GM18508 (cell line): ENCODE measurements at regions not wholly inside any gene's neighbourhood (a gene's known extent, or its start where the extent isn't known, plus 50 kb on each side); places are given as distances from the start of the nearest gene placed in this dataset.

ENCODE experiments used
- ATAC-seq: cut with Tn5 transposase; IDR thresholded peaks from one replicate; pipeline ENCODE4 v1.9.1; 2021; ENCODE audit warnings: moderate number of reproducible peaks; ENCODE audit not compliant: insufficient read depth, unreplicated experiment

DNA sequence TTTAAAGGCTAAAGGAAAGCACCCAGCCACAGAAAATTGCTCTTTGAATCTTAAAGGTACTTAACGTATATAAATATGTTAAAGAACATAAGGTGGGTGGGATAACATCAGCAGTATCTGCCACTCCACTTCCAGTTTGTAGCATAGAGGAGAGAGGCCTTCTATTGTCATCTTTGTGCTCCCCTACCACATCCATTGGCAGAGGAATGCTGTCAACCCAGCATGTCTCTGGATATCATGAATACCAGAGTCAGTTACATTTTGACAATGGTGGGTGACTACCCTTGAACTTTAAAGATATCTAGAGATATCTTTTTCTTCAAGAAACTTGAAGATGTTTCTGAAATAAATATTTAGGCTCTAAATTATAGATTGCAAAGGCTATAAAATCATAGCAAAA, 283.2 kb upstream of the LRRC7 start:
- no peak for ATAC-seq

GRCh38 chr1:69288416-69288815, 279.3 kb upstream of the LRRC7 start:
- ATAC-seq: no peak

DNA sequence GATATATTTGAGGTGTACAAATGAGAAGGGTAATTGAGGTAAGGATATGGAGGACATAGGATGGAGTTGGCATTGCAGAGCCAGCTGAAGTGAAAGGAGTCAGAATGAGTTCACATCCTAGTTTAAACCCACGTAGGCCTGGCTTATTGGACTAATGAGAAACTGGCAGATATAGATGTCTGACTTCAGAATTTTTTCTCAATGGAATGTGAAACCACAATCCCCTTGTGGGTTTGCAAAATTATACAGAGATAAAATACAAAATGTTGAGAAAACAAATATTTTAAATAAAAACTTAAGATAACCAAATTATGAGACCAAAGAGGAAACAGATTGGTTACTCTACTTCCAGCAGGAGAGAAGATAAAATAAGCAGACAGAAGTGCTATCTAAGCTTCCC, 277.4 kb upstream of the LRRC7 start:
- ATAC-seq: no peak

DNA sequence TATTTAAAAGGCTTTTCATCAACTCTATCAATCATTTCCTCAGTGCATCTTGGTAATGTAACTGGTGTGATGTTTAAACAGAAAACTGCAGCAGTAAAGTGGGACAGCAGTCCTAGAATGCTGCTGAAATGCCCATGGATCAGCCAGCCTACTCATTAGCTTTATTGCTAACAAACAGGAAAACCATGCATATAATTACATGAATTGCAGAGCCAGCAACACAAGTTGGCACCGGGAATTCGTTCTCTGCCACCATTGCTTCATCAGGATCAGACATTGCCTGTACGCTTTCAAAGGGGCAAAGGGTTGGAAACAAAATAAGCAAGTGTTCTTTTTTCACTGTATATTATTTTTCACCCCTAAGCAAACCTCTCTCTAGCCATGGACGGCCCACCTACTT, 276.2 kb upstream of the LRRC7 start:
- no peak for ATAC-seq

DNA sequence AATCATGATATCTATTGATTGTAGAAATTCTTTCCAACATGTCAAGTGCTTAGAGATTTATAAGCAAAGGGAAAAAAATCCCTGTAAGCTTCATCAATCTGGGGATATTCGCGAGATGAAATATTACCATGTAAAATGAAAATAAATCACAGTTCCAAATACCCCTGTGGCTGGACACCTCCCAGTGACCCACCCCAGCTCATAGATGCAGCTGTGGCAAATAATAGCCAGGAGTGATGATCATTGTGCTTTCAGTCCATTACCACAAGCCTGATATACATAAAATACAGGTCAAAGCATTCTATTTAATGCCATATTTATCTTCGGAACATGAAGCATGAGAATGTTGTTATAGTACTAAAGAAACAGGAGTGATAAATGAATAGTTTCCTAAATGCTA, 274.9 kb upstream of the LRRC7 start:
- no peak for ATAC-seq

GRCh38 chr1:69294171-69294570, 273.6 kb upstream of the LRRC7 start:
- no peak for ATAC-seq

DNA sequence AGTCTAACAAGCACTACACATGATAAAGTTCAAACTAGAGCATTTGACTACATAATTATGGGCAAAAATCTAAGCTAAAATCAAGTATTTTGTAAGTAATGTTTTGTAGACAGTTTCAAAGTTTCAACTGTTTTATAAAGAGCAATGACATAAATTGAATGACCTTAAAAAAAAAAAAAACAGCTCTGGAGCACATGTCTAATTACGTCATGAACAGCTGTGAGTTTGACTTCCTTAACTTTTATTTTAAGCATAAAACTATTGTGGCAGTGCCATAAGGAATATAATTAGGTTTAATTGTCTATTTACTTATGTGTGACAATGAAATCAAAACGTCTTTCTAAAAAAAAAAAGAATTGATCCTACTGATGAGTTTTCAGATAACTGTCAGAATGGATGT, 272.5 kb upstream of the LRRC7 start:
- no peak for ATAC-seq

GRCh38 chr1:69305621-69306020, 262.1 kb upstream of the LRRC7 start:
- no peak for ATAC-seq

GRCh38 chr1:69312055-69312732, 255.5 kb upstream of the LRRC7 start:
- ATAC-seq: no peak

DNA sequence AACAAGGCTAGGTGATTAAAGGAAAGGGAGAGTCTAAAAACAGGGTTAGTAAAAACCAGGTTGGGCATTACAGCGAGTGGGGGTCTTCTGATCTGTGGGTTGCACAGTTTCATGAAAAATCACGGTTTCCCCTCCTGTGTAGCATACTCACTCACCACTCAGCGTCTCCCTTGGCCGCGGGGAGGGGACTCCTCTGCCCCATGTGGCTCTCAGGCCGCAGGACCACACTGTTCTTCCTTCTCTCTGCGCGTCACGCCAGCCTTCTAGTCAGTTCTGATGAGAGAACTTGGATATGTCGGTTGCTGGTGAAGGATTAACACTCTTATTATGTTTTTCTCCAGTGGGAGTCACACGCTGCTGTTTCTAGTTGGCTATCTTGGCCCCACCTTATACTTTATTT, 254.6 kb upstream of the LRRC7 start:
- no peak for ATAC-seq

DNA sequence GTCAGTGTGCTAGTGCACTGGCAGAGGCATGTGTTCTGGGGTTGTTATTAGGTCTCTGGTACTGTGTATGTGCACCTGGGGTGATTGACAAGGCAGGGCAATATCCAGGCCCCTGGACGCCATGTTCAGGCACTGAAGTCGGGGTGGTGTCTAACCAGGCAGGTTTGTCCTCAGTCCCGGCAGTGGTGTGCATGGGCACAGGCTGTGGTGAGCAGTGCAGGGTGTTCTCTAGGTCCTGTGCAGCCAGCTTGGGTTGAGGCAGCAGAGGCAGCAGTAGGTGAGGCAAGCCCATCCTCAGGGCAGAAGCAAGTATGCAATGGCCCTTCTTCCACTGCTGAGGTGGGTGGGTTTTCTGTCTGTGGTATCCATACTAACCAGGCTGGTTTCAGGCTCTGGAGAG, 252.3 kb upstream of the LRRC7 start:
- ATAC-seq: no peak

DNA sequence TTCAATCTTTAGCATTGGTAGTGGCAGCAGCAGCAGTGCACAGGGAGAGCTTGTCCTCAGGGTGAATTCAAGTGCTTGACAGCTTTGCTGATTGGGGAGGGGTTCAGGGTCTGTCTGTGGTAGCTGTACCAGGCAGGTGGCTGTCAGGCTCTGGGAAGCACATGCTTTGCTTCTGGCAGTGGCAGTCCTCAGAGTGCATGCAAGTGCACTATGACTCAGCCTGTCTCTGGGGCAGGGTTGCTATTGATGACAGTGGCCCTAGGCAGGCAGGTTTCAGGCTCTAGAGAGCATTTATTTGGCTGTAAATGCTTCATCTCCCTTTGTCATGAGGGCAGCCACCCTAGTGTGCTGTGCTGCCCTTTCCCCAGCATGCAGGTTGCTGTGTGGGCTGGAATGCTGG, 251.9 kb upstream of the LRRC7 start:
- ATAC-seq: no peak

DNA sequence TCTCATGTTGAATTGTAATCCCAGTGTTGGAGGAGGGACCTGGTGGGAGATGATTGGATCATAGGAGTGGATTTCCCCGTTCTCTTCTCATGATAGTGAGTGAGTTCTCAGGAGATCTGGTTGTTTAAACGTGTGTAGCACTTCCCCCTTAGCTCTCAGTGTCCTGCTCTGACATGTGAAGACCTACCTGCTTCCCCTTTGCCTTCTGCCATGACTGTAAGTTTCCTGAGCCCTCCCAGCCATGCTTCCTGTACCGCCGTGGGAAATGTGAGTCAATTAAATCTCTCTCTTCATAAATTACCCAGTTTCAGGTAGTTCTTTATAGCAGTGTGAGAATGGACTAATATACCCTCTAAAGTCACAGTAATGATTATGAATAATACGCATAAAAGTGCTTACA, 248.4 kb upstream of the LRRC7 start:
- ATAC-seq: no peak

- peak; percentile 58 for ATAC-seq
Measured at GRCh38 chr1:69320757-69321211, 246.9 kb upstream of the LRRC7 start.

GRCh38 chr1:69321311-69321710, 246.4 kb upstream of the LRRC7 start:
- no peak for ATAC-seq

DNA sequence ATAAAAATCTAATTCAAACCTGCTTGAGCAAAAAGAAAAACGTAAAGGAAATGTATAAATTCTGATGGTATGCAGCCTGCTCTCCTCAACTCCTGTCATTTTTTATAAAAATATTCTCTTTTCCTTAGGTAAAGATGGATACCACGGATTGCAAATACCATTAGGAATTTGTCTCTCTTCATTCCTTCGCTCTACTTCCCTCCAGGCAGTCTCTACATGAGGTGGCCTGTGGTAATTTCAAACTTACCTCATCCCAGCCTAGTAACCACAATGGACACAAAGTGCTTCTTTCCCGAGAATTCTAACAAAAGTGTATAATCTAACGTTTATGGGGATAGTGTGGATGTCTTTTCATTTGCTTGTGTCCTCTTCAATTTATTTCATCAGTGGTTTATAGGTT, 239.5 kb upstream of the LRRC7 start:
- no peak for ATAC-seq

- no peak for ATAC-seq
Measured at GRCh38 chr1:69363236-69363635, 204.5 kb upstream of the LRRC7 start.

DNA sequence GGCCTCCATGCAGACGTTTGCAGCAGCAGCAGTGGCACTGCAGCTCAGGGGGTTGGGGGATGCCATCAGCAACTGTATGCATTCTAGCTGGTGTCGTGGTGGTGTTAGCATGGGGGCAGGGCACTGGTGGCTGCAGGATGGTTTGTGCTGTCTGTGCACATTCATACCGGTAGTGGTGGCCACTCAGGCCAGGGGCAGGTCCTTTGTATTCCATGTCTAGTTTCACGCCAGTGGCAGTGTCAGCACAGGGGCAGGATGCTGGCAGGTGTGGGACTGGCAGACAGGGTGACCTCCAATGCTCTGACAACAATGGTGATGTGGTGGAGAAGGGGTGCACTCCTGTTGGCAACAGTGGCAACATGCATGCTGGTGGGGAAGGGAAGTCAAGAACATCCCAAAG, 194.2 kb upstream of the LRRC7 start:
- ATAC-seq: no peak

- ATAC-seq: no peak
Measured at GRCh38 chr1:69376408-69376807, 191.3 kb upstream of the LRRC7 start.

GRCh38 chr1:69377507-69377906, 190.2 kb upstream of the LRRC7 start:
- no peak for ATAC-seq

GRCh38 chr1:69388044-69388443, 179.7 kb upstream of the LRRC7 start:
- no peak for ATAC-seq

- no peak for ATAC-seq
Measured at GRCh38 chr1:69400128-69400527, 167.6 kb upstream of the LRRC7 start.

GRCh38 chr1:69401879-69402278, 165.8 kb upstream of the LRRC7 start:
- no peak for ATAC-seq
